HG03175 (cell line): ENCODE measurements at regions not wholly inside any gene's neighbourhood (a gene's known extent, or its start where the extent isn't known, plus 50 kb on each side); places are given as distances from the start of the nearest gene placed in this dataset.
A peak's percentile ranks its signal among the peaks of the same experiment; 100 is the strongest.
"Not testable (repeated sequence)": the region's sequence is repeated elsewhere in the genome, so short reads cannot be mapped to it uniquely, and the experiment has no call there.

Source experiments
- ATAC-seq: cut with Tn5 transposase; IDR thresholded peaks from one replicate; pipeline ENCODE4 v1.9.1; 2021; ENCODE audit warnings: mild to moderate bottlenecking, moderate library complexity; ENCODE audit not compliant: unreplicated experiment

- no peak for ATAC-seq
Observed at GRCh38 chr2:136334967-136335366, 217.0 kb upstream of the CXCR4 start.

GRCh38 chr2:136332436-136333095 lies 214.6 kb upstream of the CXCR4 start:
- ATAC-seq: no peak

GRCh38 chr2:136331226-136331625 lies 213.3 kb upstream of the CXCR4 start:
- ATAC-seq: no peak

GRCh38 chr2:136328207-136328795 lies 210.4 kb upstream of the CXCR4 start:
- ATAC-seq: no peak

- ATAC-seq: peak; percentile 74
Observed at GRCh38 chr2:136327162-136327852, 209.4 kb upstream of the CXCR4 start.

- ATAC-seq: peak; percentile 38
Observed at GRCh38 chr2:136325844-136326331, 207.9 kb upstream of the CXCR4 start.

GRCh38 chr2:136324966-136325365 lies 207.0 kb upstream of the CXCR4 start:
- ATAC-seq: no peak

- no peak for ATAC-seq
Observed at GRCh38 chr2:136323935-136324334, 206.0 kb upstream of the CXCR4 start.

- ATAC-seq: no peak
Observed at GRCh38 chr2:136323195-136323594, 205.2 kb upstream of the CXCR4 start.

- no peak for ATAC-seq
Observed at GRCh38 chr2:136322428-136322827, 204.5 kb upstream of the CXCR4 start.

- no peak for ATAC-seq
Observed at GRCh38 chr2:136319651-136320050, 201.7 kb upstream of the CXCR4 start.

- ATAC-seq: no peak
Observed at GRCh38 chr2:136319237-136319636, 201.3 kb upstream of the CXCR4 start.

GRCh38 chr2:136314240-136314639 lies 196.3 kb upstream of the CXCR4 start:
- no peak for ATAC-seq

GRCh38 chr2:136312568-136312967 lies 194.6 kb upstream of the CXCR4 start:
- not testable (repeated sequence) for ATAC-seq

GRCh38 chr2:136310797-136311603 lies 193.1 kb upstream of the CXCR4 start:
- ATAC-seq: no peak

- no peak for ATAC-seq
Observed at GRCh38 chr2:136310005-136310495, 192.1 kb upstream of the CXCR4 start.

- ATAC-seq: no peak
Observed at GRCh38 chr2:136308611-136309010, 190.7 kb upstream of the CXCR4 start.

GRCh38 chr2:136306836-136307235 lies 188.9 kb upstream of the CXCR4 start:
- ATAC-seq: no peak

- peak; percentile 94 for ATAC-seq
Observed at GRCh38 chr2:136305517-136306192, 187.7 kb upstream of the CXCR4 start.

GRCh38 chr2:136301006-136301405 lies 183.1 kb upstream of the CXCR4 start:
- no peak for ATAC-seq
